ENCODE measurements at regions not wholly inside any gene's neighbourhood (a gene's known extent, or its start where the extent isn't known, plus 50 kb on each side); places are given as distances from the start of the nearest gene placed in this dataset.

- TF ChIP-seq CTCF (IDR thresholded peaks at IDR 0.05; ENCODE audit: borderline replicate concordance, extremely low read depth, low read length, poor library complexity, severe bottlenecking) (no peak), EZH2 (IDR thresholded peaks at IDR 0.05; ENCODE audit: borderline replicate concordance, low read depth, low read length, severe bottlenecking) (no peak)
Measured at GRCh38 chr2:20150110-20150706, 74.7 kb downstream of the SDC1 start.
